ENCODE measurements at regions not wholly inside any gene's neighbourhood (a gene's known extent, or its start where the extent isn't known, plus 50 kb on each side); places are given as distances from the start of the nearest gene placed in this dataset.

GRCh38 chr7:12137283-12137682 is 73.8 kb upstream of the TMEM106B start:
- TF ChIP-seq CTCF (IDR thresholded peaks at IDR 0.05; ENCODE audit: poor library complexity, severe bottlenecking): no peak
- TF ChIP-seq, protein P1, sequence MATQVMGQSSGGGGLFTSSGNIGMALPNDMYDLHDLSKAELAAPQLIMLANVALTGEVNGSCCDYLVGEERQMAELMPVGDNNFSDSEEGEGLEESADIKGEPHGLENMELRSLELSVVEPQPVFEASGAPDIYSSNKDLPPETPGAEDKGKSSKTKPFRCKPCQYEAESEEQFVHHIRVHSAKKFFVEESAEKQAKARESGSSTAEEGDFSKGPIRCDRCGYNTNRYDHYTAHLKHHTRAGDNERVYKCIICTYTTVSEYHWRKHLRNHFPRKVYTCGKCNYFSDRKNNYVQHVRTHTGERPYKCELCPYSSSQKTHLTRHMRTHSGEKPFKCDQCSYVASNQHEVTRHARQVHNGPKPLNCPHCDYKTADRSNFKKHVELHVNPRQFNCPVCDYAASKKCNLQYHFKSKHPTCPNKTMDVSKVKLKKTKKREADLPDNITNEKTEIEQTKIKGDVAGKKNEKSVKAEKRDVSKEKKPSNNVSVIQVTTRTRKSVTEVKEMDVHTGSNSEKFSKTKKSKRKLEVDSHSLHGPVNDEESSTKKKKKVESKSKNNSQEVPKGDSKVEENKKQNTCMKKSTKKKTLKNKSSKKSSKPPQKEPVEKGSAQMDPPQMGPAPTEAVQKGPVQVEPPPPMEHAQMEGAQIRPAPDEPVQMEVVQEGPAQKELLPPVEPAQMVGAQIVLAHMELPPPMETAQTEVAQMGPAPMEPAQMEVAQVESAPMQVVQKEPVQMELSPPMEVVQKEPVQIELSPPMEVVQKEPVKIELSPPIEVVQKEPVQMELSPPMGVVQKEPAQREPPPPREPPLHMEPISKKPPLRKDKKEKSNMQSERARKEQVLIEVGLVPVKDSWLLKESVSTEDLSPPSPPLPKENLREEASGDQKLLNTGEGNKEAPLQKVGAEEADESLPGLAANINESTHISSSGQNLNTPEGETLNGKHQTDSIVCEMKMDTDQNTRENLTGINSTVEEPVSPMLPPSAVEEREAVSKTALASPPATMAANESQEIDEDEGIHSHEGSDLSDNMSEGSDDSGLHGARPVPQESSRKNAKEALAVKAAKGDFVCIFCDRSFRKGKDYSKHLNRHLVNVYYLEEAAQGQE (IDR thresholded peaks at IDR 0.05; ENCODE audit: borderline replicate concordance): no peak
- TF ChIP-seq EZH2 (IDR thresholded peaks at IDR 0.05; ENCODE audit: borderline replicate concordance, insufficient read depth, low read length, poor library complexity, severe bottlenecking): no peak
